Neural crest cell (in vitro differentiated cells): ENCODE measurements at regions not wholly inside any gene's neighbourhood (a gene's known extent, or its start where the extent isn't known, plus 50 kb on each side); places are given as distances from the start of the nearest gene placed in this dataset.

Experiments used
- DNase-seq: peaks from one replicate; pipeline ENCODE4 v3.0.0; 2021; ENCODE audit warnings: low read depth, mixed read lengths, low spot score
- H3K27ac Mint-ChIP-seq: one replicate; pipeline ENCODE4 v1.8.0; 2021; ENCODE audit warnings: mild to moderate bottlenecking, mixed read lengths; ENCODE audit not compliant: unreplicated experiment
- H3K27me3 Mint-ChIP-seq: 2 replicates; pipeline ENCODE4 v1.8.0; 2021; ENCODE audit warnings: low read depth, mild to moderate bottlenecking, mixed read lengths
- H3K36me3 Mint-ChIP-seq: 2 replicates; pipeline ENCODE4 v1.8.0; 2021; ENCODE audit warnings: low read depth, mild to moderate bottlenecking, mixed read lengths
- H3K4me1 Mint-ChIP-seq: 2 replicates; pipeline ENCODE4 v1.8.0; 2021; ENCODE audit warnings: mixed read lengths
- H3K4me3 Mint-ChIP-seq: one replicate; pipeline ENCODE4 v1.8.0; 2021; ENCODE audit warnings: mild to moderate bottlenecking, mixed read lengths
- H3K9me3 Mint-ChIP-seq: 2 replicates; pipeline ENCODE4 v1.8.0; 2021; ENCODE audit warnings: mixed read lengths
- TF ChIP-seq, protein P1 (sequence below): fragments of 200-600 bp; sonication (generic); conservative IDR thresholded peaks from 2 replicates; pipeline ENCODE4 v1.5.0; 2021; ENCODE audit warnings: antibody characterized with exemption, mild to moderate bottlenecking

DNA sequence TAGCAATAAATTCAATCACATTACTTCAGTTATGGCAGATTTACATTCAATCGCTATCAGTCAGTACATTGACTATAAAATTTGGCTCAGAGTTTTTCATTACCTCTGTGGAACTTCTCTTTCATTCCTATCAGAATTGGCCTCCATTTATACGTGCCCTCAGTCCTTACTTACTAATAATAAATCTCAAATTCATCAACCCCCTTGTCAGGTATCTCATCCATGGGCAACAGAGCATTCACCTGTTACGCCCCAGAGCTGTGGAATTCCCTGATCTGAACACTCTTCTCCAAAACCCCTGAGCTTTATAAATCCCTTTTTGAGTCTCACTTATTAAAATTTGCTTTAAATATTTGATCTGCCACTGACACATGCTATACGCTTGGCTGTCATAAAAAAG lies 492.9 kb downstream of the GBE1 start:
- Mint-ChIP-seq H3K27me3 (no peaks in the 10 kb centered on the region), H3K36me3 (no peaks in the 10 kb centered on the region), H3K9me3 (peaks cover 2% of the 10 kb centered on the region), H3K27ac (no peak overlapping the region), H3K4me1 (peaks cover 6% of the 10 kb centered on the region), H3K4me3 (no peak overlapping the region)
- TF ChIP-seq, protein P1, sequence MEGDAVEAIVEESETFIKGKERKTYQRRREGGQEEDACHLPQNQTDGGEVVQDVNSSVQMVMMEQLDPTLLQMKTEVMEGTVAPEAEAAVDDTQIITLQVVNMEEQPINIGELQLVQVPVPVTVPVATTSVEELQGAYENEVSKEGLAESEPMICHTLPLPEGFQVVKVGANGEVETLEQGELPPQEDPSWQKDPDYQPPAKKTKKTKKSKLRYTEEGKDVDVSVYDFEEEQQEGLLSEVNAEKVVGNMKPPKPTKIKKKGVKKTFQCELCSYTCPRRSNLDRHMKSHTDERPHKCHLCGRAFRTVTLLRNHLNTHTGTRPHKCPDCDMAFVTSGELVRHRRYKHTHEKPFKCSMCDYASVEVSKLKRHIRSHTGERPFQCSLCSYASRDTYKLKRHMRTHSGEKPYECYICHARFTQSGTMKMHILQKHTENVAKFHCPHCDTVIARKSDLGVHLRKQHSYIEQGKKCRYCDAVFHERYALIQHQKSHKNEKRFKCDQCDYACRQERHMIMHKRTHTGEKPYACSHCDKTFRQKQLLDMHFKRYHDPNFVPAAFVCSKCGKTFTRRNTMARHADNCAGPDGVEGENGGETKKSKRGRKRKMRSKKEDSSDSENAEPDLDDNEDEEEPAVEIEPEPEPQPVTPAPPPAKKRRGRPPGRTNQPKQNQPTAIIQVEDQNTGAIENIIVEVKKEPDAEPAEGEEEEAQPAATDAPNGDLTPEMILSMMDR = no peak
- DNase-seq = no peak

DNA sequence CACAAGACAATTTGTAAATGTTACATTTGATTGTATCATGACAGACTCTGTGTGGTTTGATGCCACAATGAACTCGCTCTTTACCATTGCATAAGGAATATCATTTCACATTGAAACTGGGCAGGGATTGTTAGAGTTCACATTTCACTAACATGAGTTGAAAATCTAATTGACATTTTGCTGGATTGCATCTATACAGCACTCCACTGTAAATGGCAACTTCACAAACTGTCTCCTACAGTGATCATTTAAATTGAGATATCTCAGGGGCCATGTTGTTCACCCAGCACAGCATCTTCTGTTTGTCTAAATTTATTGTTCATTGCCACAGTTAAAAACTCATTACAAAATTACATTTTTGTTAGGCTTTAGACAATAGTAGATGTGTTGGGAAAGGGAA lies 499.4 kb downstream of the GBE1 start:
- H3K27me3 Mint-ChIP-seq = no peaks in the 10 kb centered on the region
- no peak overlapping the region for H3K27ac Mint-ChIP-seq

DNA sequence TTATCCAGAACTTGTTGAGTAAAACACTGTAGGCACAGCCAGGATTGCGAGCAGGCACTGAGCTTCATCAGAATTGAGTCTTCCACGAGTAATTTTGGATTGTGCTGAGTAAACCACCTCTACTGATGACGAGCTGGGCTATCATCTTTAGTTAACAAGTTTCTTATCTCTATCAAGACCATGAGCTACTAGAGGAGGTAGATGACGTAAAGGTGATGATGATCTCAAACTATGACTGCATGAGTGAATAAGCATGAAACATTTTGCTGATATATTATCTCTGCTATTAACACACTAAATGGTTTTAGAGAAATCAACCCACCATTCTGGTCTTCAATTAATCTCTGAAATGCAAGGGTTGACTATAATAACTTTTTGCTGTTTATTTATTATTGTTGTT lies 506.0 kb downstream of the GBE1 start:
- Mint-ChIP-seq H3K4me3 (no peak overlapping the region), H3K36me3 (no peaks in the 10 kb centered on the region), H3K27ac (no peak overlapping the region), H3K4me1 (no peaks in the 10 kb centered on the region), H3K27me3 (no peaks in the 10 kb centered on the region), H3K9me3 (no peaks in the 10 kb centered on the region)
- TF ChIP-seq, protein P1 = no peak
- DNase-seq = no peak

More for the DNA sequence above, 499.4 kb downstream of the GBE1 start:
- H3K4me3 Mint-ChIP-seq = no peak overlapping the region
- peaks cover 2% of the 10 kb centered on the region for H3K9me3 Mint-ChIP-seq
- DNase-seq = no peak
- no peaks in the 10 kb centered on the region for H3K36me3 Mint-ChIP-seq
- peaks cover 6% of the 10 kb centered on the region for H3K4me1 Mint-ChIP-seq
- TF ChIP-seq, protein P1 = no peak

DNA sequence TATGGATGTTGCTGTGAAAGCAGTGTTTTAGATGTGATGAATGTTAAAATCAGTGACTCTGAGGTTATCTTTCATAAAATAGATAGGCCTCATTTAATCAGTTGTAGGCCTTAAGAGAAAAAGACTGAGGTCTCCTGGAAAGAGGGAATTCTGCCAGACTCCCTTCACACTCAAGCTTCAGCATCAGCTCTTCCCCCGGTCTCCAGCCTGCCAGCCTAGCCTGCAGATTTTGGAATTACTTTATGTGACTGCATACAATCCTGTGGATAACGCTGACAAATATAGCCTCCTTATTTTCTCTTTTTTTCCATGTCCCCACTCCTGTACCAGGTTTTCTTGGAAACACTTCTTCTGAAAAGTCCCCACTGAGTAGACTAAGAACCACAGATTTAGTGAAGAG lies 510.3 kb downstream of the GBE1 start:
- H3K36me3 Mint-ChIP-seq = no peaks in the 10 kb centered on the region
- no peaks in the 10 kb centered on the region for H3K9me3 Mint-ChIP-seq
- TF ChIP-seq, protein P1 = no peak

DNA sequence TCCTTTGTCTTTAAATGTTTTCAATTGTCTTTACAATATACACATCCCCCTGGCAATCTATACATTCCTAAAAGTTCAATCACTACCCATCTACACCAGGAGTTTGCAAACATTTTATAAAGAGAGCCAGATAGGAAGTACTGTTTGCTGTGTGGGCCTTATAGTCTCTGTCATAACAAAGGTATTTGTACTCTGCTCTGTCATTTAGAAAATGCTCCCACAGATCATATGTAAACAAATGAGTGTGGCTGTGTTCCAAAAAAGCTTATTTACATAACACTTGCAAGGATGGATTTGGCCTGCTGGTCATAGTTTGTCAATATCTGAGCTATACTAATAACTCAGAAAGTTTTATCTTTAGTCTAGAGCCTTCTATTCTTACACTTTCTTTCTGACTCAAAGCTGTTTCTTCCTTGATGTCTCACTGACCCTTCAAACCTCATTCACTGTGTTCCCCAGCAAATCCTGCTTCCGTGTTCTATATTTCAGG lies 511.9 kb downstream of the GBE1 start:
- Mint-ChIP-seq H3K9me3 (no peaks in the 10 kb centered on the region), H3K27ac (no peak overlapping the region), H3K27me3 (no peaks in the 10 kb centered on the region), H3K36me3 (no peaks in the 10 kb centered on the region), H3K4me1 (no peaks in the 10 kb centered on the region), H3K4me3 (no peak overlapping the region)
- TF ChIP-seq, protein P1 = no peak
- no peak for DNase-seq

More for the DNA sequence above, 510.3 kb downstream of the GBE1 start:
- H3K4me1 Mint-ChIP-seq = no peaks in the 10 kb centered on the region
- no peak overlapping the region for H3K27ac Mint-ChIP-seq
- no peak for DNase-seq
- H3K4me3 Mint-ChIP-seq = no peak overlapping the region
- no peaks in the 10 kb centered on the region for H3K27me3 Mint-ChIP-seq

DNA sequence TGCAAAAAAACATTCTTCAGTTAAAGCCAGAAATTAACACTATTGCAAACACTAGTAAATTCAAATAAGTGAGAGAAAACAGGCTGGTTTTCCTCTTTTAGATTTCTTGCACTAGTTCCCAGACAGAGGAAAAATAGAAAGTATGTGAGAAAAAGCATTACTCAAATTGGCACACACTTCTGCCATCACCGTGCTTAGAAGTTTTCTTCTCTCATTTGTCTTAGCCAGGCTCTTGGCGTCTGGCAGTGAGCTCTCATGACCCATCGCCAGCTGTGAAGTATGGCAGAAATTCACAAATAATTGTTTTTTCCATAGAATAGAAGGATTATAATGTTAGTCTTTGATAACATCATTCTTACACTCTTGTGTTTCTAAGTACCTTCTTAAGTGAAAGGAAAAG lies 515.9 kb downstream of the GBE1 start:
- Mint-ChIP-seq H3K4me3 (no peak overlapping the region), H3K36me3 (no peaks in the 10 kb centered on the region), H3K4me1 (peaks cover 6% of the 10 kb centered on the region), H3K9me3 (no peaks in the 10 kb centered on the region), H3K27ac (no peak overlapping the region), H3K27me3 (no peaks in the 10 kb centered on the region)
- no peak for DNase-seq
- TF ChIP-seq, protein P1 = no peak
